OCI-LY1 (cell line): ENCODE measurements at regions not wholly inside any gene's neighbourhood (a gene's known extent, or its start where the extent isn't known, plus 50 kb on each side); places are given as distances from the start of the nearest gene placed in this dataset.

ENCODE experiments used
- H2AFZ ChIP-seq: fragments of 200-600 bp; sonication (generic), shearing (Covaris generic); 2 replicates; pipeline ENCODE4 v1.6.0; 2014; ENCODE audit warnings: antibody characterized with exemption, mild to moderate bottlenecking, low read length
- H3F3A ChIP-seq: fragments of 200-600 bp; sonication (generic), shearing (Covaris generic); 2 replicates; pipeline ENCODE4 v1.6.0; 2014; ENCODE audit warnings: mild to moderate bottlenecking, antibody characterized with exemption, low read length, moderate library complexity; ENCODE audit not compliant: insufficient read depth
- H3K27ac ChIP-seq: fragments of 200-600 bp; sonication (generic); 2 replicates; pipeline ENCODE4 v1.5.1; 2014; ENCODE audit warnings: low read length, mixed run types, mild to moderate bottlenecking, low read depth; ENCODE audit not compliant: poor library complexity, severe bottlenecking
- H3K27me3 ChIP-seq: fragments of 200-600 bp; sonication (generic); 2 replicates; pipeline ENCODE4 v1.6.0; 2014; ENCODE audit warnings: antibody characterized with exemption, mild to moderate bottlenecking, low read length, moderate library complexity; ENCODE audit not compliant: insufficient read depth
- H3K36me3 ChIP-seq: fragments of 200-600 bp; sonication (generic); 2 replicates; pipeline ENCODE4 v1.6.1; 2014; ENCODE audit warnings: mild to moderate bottlenecking, antibody characterized with exemption, low read length, moderate library complexity, mixed read lengths; ENCODE audit not compliant: insufficient read depth
- H3K4me1 ChIP-seq: fragments of 200-600 bp; sonication (generic); 2 replicates; pipeline ENCODE4 v1.5.1; 2014; ENCODE audit warnings: mild to moderate bottlenecking, low read length, moderate library complexity; ENCODE audit not compliant: insufficient read depth, severe bottlenecking
- H3K4me2 ChIP-seq: fragments of 200-600 bp; sonication (generic), shearing (Covaris generic); 2 replicates; pipeline ENCODE4 v1.6.1; 2014; ENCODE audit warnings: low read length
- H3K4me3 ChIP-seq: fragments of 200-600 bp; sonication (generic); 2 replicates; pipeline ENCODE4 v1.5.1; 2014; ENCODE audit warnings: low read length, low read depth, mild to moderate bottlenecking, mixed read lengths; ENCODE audit not compliant: poor library complexity, severe bottlenecking
- H3K79me2 ChIP-seq: fragments of 200-600 bp; shearing (Covaris generic); 2 replicates; pipeline ENCODE4 v1.6.1; 2016; ENCODE audit warnings: mixed run types, low read length, mixed read lengths; ENCODE audit not compliant: insufficient read depth
- H3K9ac ChIP-seq: fragments of 200-600 bp; sonication (generic), shearing (Covaris generic); 2 replicates; pipeline ENCODE4 v1.6.1; 2014; ENCODE audit warnings: mild to moderate bottlenecking, low read length, mixed read lengths
- H3K9me2 ChIP-seq: fragments of 200-600 bp; sonication (generic), shearing (Covaris generic); 2 replicates; pipeline ENCODE4 v1.6.1; 2014; ENCODE audit warnings: low read depth, mild to moderate bottlenecking, low read length, mixed read lengths
- H3K9me3 ChIP-seq: fragments of 200-600 bp; shearing (Covaris generic); 2 replicates; pipeline ENCODE4 v1.6.1; 2014; ENCODE audit warnings: low read length, mixed read lengths
- H4K20me1 ChIP-seq: fragments of 200-600 bp; sonication (generic), shearing (Covaris generic); 2 replicates; pipeline ENCODE4 v1.6.0; 2016; ENCODE audit warnings: mild to moderate bottlenecking, low read length; ENCODE audit not compliant: insufficient read depth
- CTCF ChIP-seq: fragments of 200-600 bp; sonication (generic), shearing (Covaris generic); IDR thresholded peaks from 2 replicates; pipeline ENCODE4 v1.5.1; 2017; ENCODE audit warnings: mild to moderate bottlenecking, antibody characterized with exemption, low read length, moderate library complexity, mixed read lengths
- EZH2 ChIP-seq: fragments of 200-600 bp; sonication (generic), shearing (Covaris generic); IDR thresholded peaks from 2 replicates; pipeline ENCODE4 v1.8.0; 2017; ENCODE audit warnings: borderline replicate concordance, mixed run types, mild to moderate bottlenecking, antibody characterized with exemption, low read length, moderate library complexity, mixed read lengths

GRCh38 chr1:37310064-37310463 is 164.3 kb upstream of the ZC3H12A start:
- Histone ChIP-seq H3K4me2 (no peak overlapping the region), H3K9me2 (no peaks in the 10 kb centered on the region), H3K27ac (no peak overlapping the region), H3K4me1 (no peaks in the 10 kb centered on the region), H3K9ac (no peak overlapping the region), H3K27me3 (no peaks in the 10 kb centered on the region; the same call in 1 of the 2 replicates), H2AFZ (no peak overlapping the region), H3K36me3 (no peaks in the 10 kb centered on the region), H3F3A (no peaks in the 10 kb centered on the region), H3K9me3 (no peaks in the 10 kb centered on the region), H3K4me3 (no peak overlapping the region), H3K79me2 (no peaks in the 10 kb centered on the region), H4K20me1 (no peaks in the 10 kb centered on the region)
- no peak for TF ChIP-seq CTCF
- TF ChIP-seq EZH2 = no peak

- H2AFZ ChIP-seq = no peak overlapping the region
- no peak overlapping the region for H3K4me2 ChIP-seq
- no peak overlapping the region for H3K9ac ChIP-seq
- H3F3A ChIP-seq = no peaks in the 10 kb centered on the region
- no peaks in the 10 kb centered on the region for H3K9me3 ChIP-seq
- H3K4me3 ChIP-seq = no peak overlapping the region
- H3K9me2 ChIP-seq = no peaks in the 10 kb centered on the region
- H3K79me2 ChIP-seq = no peaks in the 10 kb centered on the region
- no peaks in the 10 kb centered on the region; the same call in 1 of the 2 replicates for H3K27me3 ChIP-seq
- TF ChIP-seq CTCF (no peak), EZH2 (no peak)
- H3K27ac ChIP-seq = no peak overlapping the region
- no peaks in the 10 kb centered on the region for H3K4me1 ChIP-seq
- H3K36me3 ChIP-seq = no peaks in the 10 kb centered on the region
- H4K20me1 ChIP-seq = no peaks in the 10 kb centered on the region
These were observed 159.0 kb upstream of the ZC3H12A start for GRCh38 chr1:37315371-37315846.

- no peak overlapping the region for H3K9ac ChIP-seq
- H2AFZ ChIP-seq = no peak overlapping the region
- H4K20me1 ChIP-seq = no peaks in the 10 kb centered on the region
- H3K36me3 ChIP-seq = no peaks in the 10 kb centered on the region
- TF ChIP-seq CTCF (no peak), EZH2 (no peak)
- no peaks in the 10 kb centered on the region; the same call in 1 of the 2 replicates for H3K27me3 ChIP-seq
- no peak overlapping the region for H3K4me2 ChIP-seq
- H3K9me3 ChIP-seq = no peaks in the 10 kb centered on the region
- H3K4me1 ChIP-seq = no peaks in the 10 kb centered on the region
- no peaks in the 10 kb centered on the region for H3K9me2 ChIP-seq
- H3K4me3 ChIP-seq = no peak overlapping the region
- no peaks in the 10 kb centered on the region for H3K79me2 ChIP-seq
- H3K27ac ChIP-seq = no peak overlapping the region
- H3F3A ChIP-seq = no peaks in the 10 kb centered on the region
These were observed 156.4 kb upstream of the ZC3H12A start for GRCh38 chr1:37317870-37318467.
